Body of pancreas (tissue), 4 donors: ENCODE measurements at regions not wholly inside any gene's neighbourhood (a gene's known extent, or its start where the extent isn't known, plus 50 kb on each side); places are given as distances from the start of the nearest gene placed in this dataset.

Experiments
- POLR2A ChIP-seq, 3 donors: fragments of 450-650 bp; IDR thresholded peaks; one replicate each; pipeline ENCODE4 v1.6.1; 2016; ENCODE audit warnings: antibody characterized with exemption in 3 of 3, mild to moderate bottlenecking in 2 of 3
- TF ChIP-seq, protein P1 (sequence below), 7 experiments: fragments of 450-650 bp in 4 of 7; fragments of 200-600 bp in 3 of 7; sonication (generic) in 3 of 7; IDR thresholded peaks; one replicate each; pipeline ENCODE4 v1.5.1; 2016 to 2019; ENCODE audit warnings: antibody characterized with exemption in 7 of 7

DNA sequence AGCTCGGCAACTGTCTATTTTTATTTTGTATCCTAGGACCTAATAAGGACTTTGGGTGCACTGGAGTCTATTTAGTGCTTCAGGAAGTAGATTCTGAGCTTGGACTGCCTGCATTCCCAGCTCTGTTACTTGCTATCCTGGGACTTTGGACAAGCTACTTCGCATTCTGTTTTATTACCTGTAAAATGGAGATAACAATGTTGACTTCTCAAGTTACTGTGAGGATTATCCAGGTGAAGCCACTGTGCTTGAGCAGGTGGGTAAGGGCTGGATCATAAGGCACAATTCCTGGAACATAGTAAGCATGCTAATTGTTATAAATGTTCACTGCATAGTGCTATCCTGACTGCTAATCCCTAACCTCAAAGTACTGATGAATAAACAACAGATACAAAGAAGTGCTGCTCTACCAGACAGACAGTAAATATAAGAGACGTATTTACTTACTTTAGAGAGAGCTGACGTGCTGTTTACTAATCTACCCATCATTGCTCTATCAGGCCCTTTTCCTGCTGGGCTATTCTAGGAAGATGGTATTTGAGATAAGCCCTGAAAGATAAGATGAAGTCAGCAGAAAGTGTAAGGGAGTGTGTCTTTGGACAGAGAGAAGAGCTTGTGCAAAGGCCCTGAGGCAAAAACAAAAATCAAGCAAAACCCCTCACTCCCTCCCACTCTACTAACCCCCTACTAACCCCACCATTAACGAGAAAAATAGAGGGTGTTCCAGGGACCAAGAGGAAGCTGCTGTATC, 50.8 kb upstream of the FLT1 start:
- TF ChIP-seq, protein P1, sequence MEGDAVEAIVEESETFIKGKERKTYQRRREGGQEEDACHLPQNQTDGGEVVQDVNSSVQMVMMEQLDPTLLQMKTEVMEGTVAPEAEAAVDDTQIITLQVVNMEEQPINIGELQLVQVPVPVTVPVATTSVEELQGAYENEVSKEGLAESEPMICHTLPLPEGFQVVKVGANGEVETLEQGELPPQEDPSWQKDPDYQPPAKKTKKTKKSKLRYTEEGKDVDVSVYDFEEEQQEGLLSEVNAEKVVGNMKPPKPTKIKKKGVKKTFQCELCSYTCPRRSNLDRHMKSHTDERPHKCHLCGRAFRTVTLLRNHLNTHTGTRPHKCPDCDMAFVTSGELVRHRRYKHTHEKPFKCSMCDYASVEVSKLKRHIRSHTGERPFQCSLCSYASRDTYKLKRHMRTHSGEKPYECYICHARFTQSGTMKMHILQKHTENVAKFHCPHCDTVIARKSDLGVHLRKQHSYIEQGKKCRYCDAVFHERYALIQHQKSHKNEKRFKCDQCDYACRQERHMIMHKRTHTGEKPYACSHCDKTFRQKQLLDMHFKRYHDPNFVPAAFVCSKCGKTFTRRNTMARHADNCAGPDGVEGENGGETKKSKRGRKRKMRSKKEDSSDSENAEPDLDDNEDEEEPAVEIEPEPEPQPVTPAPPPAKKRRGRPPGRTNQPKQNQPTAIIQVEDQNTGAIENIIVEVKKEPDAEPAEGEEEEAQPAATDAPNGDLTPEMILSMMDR (IDR thresholded peaks at IDR 0.05) = no peak
- TF ChIP-seq POLR2A (IDR thresholded peaks at IDR 0.05) = no peak
